Activated T-cell treated with anti-CD3 and anti-CD28 coated beads, Interleukin-2, amount 50 U/mL, for 4 hours (primary cell): ENCODE measurements at regions not wholly inside any gene's neighbourhood (a gene's known extent, or its start where the extent isn't known, plus 50 kb on each side); places are given as distances from the start of the nearest gene placed in this dataset.
"Not testable (repeated sequence)": the region's sequence is repeated elsewhere in the genome, so short reads cannot be mapped to it uniquely, and the experiment has no call there.

Experiments
- ATAC-seq, 2 donors: fragments of 200-7000 bp; cut with Tn5 transposase; one replicate each; pipeline ENCODE4 v1.10.0; 2021
- DNase-seq: peaks from one replicate; pipeline ENCODE4 v3.0.0-alpha.2; 2020
- H3K27me3 Mint-ChIP-seq: one replicate; pipeline ENCODE4 v1.8.0; 2021; ENCODE audit warnings: low read depth, mixed read lengths
- H3K36me3 Mint-ChIP-seq: one replicate; pipeline ENCODE4 v1.8.0; 2022; ENCODE audit warnings: mixed read lengths; ENCODE audit not compliant: insufficient read depth
- H3K4me1 Mint-ChIP-seq: one replicate; pipeline ENCODE4 v1.8.0; 2021; ENCODE audit warnings: low read depth, mixed read lengths
- H3K4me3 Mint-ChIP-seq: one replicate; pipeline ENCODE4 v1.8.0; 2021; ENCODE audit warnings: mild to moderate bottlenecking, moderate library complexity, mixed read lengths
- H3K9me3 Mint-ChIP-seq: one replicate; pipeline ENCODE4 v1.8.0; 2021; ENCODE audit warnings: mixed read lengths

DNA sequence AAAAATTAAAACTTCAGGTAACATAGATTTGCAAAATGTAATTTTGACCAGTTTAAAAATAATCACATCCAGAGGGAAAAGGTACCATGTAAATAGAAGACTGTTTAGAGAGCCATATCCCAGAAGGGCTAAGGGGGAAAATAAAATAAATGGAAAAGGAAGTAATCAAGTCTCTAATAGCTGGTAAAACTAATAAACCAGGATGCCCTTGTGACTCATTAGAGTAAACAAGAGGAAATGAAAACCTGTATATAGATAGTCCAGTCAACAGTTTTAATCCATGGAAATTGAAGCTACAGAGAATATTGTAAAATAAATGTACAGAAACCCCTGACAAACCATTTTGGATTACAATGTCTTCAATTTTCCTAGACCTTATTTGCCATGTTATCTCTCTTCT lies 698.0 kb upstream of the RGS18 start:
- Mint-ChIP-seq H3K36me3 (no peaks in the 10 kb centered on the region), H3K4me3 (no peak overlapping the region), H3K4me1 (no peaks in the 10 kb centered on the region), H3K27me3 (no peaks in the 10 kb centered on the region), H3K9me3 (no peaks in the 10 kb centered on the region)
- no peak for ATAC-seq
- no peak for DNase-seq

DNA sequence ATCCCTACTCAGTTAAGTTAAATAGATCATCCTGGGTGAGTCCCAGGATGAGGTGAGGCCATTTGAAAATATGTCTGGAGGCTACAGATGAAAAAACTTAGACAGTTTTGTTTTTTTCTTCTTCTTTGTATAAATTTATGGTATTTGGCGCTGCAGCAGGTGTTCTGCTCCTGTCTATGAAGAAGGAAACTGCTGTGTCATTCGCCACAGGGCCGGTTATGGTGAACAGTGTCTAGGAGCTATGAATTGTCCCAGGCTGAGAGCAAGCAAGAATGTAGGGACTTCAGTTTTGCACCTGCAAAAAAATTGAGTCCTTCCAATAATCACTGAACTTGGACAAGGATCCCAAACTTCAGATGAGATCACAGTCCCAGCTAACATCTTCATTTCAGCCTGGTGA lies 674.3 kb upstream of the RGS18 start:
- no peaks in the 10 kb centered on the region for H3K36me3 Mint-ChIP-seq
- H3K4me3 Mint-ChIP-seq, result no peak overlapping the region
- ATAC-seq (no peak), DNase-seq (no peak)
- no peaks in the 10 kb centered on the region for H3K27me3 Mint-ChIP-seq
- no peaks in the 10 kb centered on the region for H3K4me1 Mint-ChIP-seq
- H3K9me3 Mint-ChIP-seq, result peaks cover 12% of the 10 kb centered on the region

DNA sequence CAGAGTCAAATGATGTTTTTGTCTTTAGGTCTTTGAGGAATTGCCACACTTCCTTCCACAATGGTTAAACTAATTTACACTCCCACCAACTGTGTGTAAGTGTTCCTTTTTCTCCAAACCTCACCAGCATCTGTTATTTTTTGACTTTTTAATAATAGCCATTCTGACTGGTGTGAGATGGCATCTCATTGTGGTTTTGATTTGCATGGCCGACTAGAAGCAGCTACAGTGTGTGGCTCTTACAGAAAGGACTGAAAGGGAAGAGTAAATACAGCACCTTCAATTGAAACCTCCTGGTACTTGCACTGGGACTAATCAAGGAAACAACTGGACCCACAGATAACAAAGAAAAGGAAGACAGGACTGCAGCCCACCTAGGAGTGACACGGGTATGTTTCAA lies 668.0 kb upstream of the RGS18 start:
- ATAC-seq (no peak), DNase-seq (no peak)
- no peaks in the 10 kb centered on the region for H3K36me3 Mint-ChIP-seq
- no peaks in the 10 kb centered on the region for H3K27me3 Mint-ChIP-seq
- no peaks in the 10 kb centered on the region for H3K4me1 Mint-ChIP-seq
- peaks cover 15% of the 10 kb centered on the region for H3K9me3 Mint-ChIP-seq
- H3K4me3 Mint-ChIP-seq, result no peak overlapping the region

DNA sequence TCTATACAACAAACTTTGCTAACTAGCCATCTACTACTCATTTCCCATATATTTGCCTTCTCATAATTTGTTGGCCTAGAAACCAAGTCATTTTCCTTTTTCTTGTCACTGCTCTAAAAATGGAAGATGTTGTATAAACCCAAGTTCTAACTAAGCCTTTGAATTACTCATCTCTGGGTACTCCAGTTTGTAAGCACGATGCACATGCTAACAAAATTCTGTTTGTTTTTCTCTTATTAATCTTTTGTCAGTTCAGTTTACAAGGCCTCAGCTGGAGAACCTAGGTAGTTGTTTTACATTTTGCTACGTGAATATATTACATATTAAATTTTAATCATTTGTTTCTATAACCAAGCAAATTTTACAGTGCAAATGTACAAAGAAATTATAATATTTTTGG lies 663.2 kb upstream of the RGS18 start:
- Mint-ChIP-seq H3K4me1 (no peaks in the 10 kb centered on the region), H3K36me3 (no peaks in the 10 kb centered on the region), H3K4me3 (no peak overlapping the region), H3K9me3 (peaks cover 4% of the 10 kb centered on the region), H3K27me3 (no peaks in the 10 kb centered on the region)
- ATAC-seq (no peak), DNase-seq (no peak)

DNA sequence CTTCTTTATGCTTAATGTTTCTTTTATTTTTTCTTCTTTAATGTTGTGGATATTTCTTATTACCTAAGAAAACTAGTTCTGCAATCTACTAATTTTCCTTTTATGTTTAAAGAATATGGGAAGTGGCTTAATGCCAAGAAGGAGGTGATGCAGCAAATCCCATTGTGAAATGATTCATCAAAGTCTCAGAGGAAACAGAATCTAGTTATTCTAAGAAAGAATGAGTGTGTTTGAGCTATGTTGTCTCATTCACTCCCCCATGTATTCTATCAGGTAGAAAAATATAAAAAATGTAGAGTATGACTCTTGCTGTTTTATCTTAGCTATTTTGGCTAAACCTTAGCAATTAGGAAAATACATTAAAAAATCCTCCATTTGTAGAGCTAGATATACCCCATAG lies 659.9 kb upstream of the RGS18 start:
- Mint-ChIP-seq H3K4me1 (no peaks in the 10 kb centered on the region), H3K9me3 (peaks cover 3% of the 10 kb centered on the region), H3K36me3 (no peaks in the 10 kb centered on the region), H3K27me3 (no peaks in the 10 kb centered on the region), H3K4me3 (no peak overlapping the region)
- no peak for DNase-seq
- ATAC-seq, result no peak

DNA sequence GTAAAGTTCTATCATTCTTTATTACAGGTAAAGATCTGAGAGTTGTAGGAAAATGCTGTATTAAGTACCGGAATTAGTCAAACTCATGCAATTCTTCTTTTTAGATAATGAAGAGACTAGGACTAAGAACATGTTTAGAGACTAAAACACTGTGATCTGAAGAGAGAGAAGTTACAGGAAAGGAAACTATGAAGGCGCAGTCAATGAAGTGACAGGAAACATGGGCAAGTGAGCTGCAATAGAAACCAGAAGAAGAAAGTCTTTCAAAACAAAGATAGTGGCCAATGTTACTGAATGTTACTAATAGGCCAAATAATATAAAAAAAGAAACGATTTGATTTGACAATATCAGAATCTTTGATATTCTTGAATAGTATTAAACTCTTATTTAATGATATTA lies 659.4 kb upstream of the RGS18 start:
- DNase-seq (no peak), ATAC-seq (no peak)
- Mint-ChIP-seq H3K9me3 (peaks cover 3% of the 10 kb centered on the region), H3K4me3 (no peak overlapping the region), H3K4me1 (no peaks in the 10 kb centered on the region), H3K36me3 (no peaks in the 10 kb centered on the region), H3K27me3 (no peaks in the 10 kb centered on the region)

DNA sequence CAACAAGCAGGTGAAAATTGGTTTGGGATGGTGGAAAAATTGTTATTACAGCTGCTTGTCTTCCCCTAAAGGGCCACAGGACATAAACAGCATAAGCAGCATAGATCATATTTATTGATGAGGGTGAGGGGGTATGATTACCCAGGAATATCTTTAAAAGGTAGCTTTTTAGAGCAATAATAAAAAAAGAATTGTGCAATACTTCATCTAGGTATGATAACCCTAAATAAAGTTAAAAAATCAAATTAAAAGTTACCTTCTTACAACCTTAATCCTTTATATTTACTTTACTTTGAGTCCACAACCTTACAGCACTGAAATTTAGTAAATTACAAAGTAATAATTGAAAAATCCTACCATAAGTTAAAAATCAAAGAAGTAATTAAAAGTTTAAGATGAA lies 653.3 kb upstream of the RGS18 start:
- ATAC-seq (no peak), DNase-seq (no peak)
- Mint-ChIP-seq H3K9me3 (peaks cover 11% of the 10 kb centered on the region), H3K4me3 (no peak overlapping the region), H3K4me1 (no peaks in the 10 kb centered on the region), H3K27me3 (no peaks in the 10 kb centered on the region), H3K36me3 (no peaks in the 10 kb centered on the region)

DNA sequence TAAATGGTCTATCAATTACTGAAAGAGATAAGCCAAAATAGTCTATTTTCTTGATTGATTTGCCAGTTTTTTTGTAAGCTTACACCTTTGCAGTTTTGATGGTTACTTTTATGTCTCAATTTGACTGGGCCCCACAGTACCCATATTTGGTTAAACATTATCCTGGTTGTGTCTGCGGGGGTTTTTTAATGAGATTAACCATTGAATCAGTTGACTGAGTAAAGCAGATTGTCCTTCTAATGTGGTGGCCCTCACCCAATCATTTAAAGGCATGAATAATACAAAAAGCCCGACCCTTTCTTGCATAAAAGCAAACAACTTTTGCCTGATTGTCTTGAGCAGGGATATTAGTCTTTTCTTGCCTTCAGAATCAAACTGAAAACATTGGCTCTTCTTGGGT lies 650.0 kb upstream of the RGS18 start:
- DNase-seq (no peak), ATAC-seq (no peak)
- H3K36me3 Mint-ChIP-seq, result no peaks in the 10 kb centered on the region
- H3K27me3 Mint-ChIP-seq, result no peaks in the 10 kb centered on the region
- no peak overlapping the region for H3K4me3 Mint-ChIP-seq
- peaks cover 18% of the 10 kb centered on the region for H3K9me3 Mint-ChIP-seq
- H3K4me1 Mint-ChIP-seq, result no peaks in the 10 kb centered on the region

DNA sequence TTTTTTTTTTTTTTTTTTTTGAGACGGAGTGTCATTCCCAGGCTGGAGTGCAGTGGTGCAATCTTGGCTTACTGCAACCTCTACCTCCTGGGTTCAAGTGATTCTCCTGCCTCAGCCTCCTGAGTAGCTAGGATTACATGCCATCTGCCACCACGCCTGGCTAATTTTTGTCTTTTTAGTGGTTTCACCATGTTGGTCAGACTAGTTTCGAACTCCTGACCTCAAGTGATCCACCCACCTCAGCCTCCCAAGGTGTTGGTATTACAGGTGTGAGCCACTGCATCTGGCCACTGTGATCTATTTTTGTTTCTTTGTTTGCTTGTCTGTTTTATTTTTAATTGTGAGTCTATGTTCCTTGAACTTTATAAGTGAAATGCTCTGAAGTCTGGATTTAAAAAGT lies 646.8 kb upstream of the RGS18 start:
- not testable (repeated sequence) for H3K36me3 Mint-ChIP-seq, H3K4me1 Mint-ChIP-seq, H3K27me3 Mint-ChIP-seq, H3K4me3 Mint-ChIP-seq, ATAC-seq, DNase-seq
- H3K9me3 Mint-ChIP-seq, result peaks cover 13% of the 10 kb centered on the region

DNA sequence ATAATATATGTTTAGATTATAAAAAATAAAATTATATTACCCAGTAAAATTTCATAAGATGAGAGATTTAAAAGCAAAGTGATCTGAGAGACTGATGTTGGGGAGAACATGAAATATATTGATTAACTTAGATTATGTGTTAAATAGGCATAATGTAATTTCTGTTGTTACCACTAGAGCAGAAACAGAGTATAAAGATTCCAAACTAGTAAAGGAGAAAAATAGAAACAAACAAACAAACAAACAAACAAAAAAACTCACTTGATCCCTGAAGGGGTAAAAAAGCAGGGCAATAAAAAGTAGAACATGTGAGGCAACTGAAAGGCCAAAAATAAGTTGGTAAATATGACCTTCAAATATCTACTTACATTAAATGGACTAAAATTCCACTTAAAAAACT lies 640.4 kb upstream of the RGS18 start:
- H3K4me1 Mint-ChIP-seq, result no peaks in the 10 kb centered on the region
- H3K4me3 Mint-ChIP-seq, result no peak overlapping the region
- ATAC-seq (no peak), DNase-seq (no peak)
- peaks cover 11% of the 10 kb centered on the region for H3K9me3 Mint-ChIP-seq
- H3K36me3 Mint-ChIP-seq, result no peaks in the 10 kb centered on the region
- H3K27me3 Mint-ChIP-seq, result no peaks in the 10 kb centered on the region

DNA sequence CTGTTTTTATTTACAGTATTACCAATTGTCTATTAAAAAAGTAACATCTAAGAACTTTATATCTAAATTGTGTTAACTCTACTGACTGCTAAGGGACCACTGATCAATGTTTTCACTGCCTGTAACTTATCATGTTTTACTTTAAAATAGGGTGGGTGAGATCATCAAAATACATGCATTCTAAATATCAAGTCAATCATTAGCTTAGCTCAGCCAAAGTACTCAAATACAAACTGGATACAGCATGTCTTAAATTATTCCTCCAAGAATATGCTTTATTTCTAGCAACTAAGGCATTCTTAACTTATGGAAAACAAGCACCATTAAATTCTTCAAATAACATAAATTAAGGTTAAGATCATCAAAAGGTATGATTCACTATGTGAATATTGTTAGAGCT lies 638.7 kb upstream of the RGS18 start:
- ATAC-seq, result no peak
- Mint-ChIP-seq H3K9me3 (peaks cover 14% of the 10 kb centered on the region), H3K27me3 (no peaks in the 10 kb centered on the region)

DNA sequence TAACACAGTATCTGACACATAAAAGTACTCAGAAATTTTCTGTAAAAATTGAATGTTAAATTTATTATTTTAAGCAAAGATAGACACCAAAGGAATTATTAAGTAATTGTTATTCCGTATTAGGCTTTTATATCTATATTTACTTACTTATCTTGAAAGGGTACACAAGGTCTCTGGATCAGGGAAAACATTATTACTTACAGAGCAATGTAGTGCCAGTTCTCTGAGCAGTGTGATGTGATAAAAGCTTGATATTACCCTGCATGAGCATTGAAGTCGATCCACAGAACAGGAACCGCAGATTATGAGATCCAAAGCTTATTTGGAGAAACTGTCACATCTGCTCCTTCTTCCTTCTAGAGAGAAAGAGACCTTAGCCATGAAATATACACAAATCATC lies 637.9 kb upstream of the RGS18 start:
- no peak for DNase-seq

More for the DNA sequence above, 638.7 kb upstream of the RGS18 start:
- Mint-ChIP-seq H3K36me3 (no peaks in the 10 kb centered on the region), H3K4me1 (no peaks in the 10 kb centered on the region), H3K4me3 (no peak overlapping the region)
- no peak for DNase-seq

DNA sequence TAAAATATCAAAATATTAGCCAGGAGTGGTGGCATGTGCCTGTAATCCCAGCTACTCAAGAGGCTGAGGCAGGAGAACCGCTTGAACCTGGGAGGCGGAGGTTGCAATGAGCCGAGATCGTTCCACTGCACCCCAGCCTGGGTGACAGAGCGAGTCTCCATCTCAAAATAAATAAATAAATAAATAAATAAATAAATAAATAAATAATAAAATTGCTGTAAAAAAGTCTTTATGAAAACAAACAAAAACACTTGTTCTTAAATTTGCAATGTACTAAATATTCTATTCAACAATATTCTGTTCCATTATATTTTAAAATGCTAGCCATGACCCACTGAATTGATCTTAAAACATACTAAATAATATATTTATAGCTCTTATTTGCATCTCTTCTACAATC lies 632.3 kb upstream of the RGS18 start:
- not testable (repeated sequence) for H3K36me3 Mint-ChIP-seq, ATAC-seq, H3K4me1 Mint-ChIP-seq, DNase-seq, H3K27me3 Mint-ChIP-seq, H3K4me3 Mint-ChIP-seq
- H3K9me3 Mint-ChIP-seq, result peaks cover 19% of the 10 kb centered on the region

More for the DNA sequence above, 637.9 kb upstream of the RGS18 start:
- H3K36me3 Mint-ChIP-seq, result no peaks in the 10 kb centered on the region
- no peaks in the 10 kb centered on the region for H3K27me3 Mint-ChIP-seq
- no peak for ATAC-seq
- H3K4me3 Mint-ChIP-seq, result no peak overlapping the region
- H3K9me3 Mint-ChIP-seq, result peaks cover 17% of the 10 kb centered on the region
- no peaks in the 10 kb centered on the region for H3K4me1 Mint-ChIP-seq

DNA sequence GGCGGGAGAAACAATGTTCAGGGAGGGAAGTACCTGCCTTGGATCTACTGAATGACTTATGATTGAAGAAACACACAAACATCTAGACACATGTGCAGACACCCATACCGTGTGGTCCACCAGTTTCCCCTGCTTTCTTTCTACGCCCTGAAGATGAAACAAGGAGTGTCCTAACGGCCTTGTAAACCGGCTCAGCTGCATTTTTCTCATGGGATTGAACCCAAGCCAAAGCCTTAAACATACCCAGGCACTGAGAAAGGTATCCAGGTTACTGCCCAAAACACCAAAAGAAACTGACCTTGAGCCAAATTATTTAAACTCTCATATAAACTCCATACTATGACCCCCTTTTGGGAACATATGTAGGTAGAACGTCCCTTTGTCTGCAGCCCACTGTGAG lies 630.0 kb upstream of the RGS18 start:
- DNase-seq (no peak), ATAC-seq (no peak)
- H3K9me3 Mint-ChIP-seq, result peaks cover 11% of the 10 kb centered on the region
- H3K27me3 Mint-ChIP-seq, result no peaks in the 10 kb centered on the region
- no peaks in the 10 kb centered on the region for H3K4me1 Mint-ChIP-seq
- H3K36me3 Mint-ChIP-seq, result no peaks in the 10 kb centered on the region
- H3K4me3 Mint-ChIP-seq, result no peak overlapping the region

DNA sequence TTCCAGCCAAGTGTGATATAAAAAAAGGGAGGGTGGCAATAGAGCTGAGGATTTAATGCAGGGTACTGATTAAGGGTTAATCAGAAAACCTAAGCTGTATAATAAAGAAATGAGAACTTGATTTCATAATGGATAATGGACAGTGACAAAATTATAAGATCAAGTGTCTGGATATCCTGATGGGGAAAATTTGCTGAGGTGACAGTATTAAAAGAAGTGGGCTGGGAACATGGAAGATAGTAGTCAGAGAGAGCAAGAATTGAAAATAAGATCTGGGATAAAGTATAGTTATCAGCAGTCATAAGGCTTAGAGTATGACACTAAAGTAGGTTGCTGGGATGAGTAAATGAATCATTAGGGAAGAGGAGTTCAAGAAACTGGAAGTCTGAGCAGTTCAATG lies 627.3 kb upstream of the RGS18 start:
- ATAC-seq (no peak), DNase-seq (no peak)
- H3K36me3 Mint-ChIP-seq, result no peaks in the 10 kb centered on the region
- no peaks in the 10 kb centered on the region for H3K4me1 Mint-ChIP-seq
- no peak overlapping the region for H3K4me3 Mint-ChIP-seq
- H3K27me3 Mint-ChIP-seq, result no peaks in the 10 kb centered on the region
- H3K9me3 Mint-ChIP-seq, result peaks cover 13% of the 10 kb centered on the region

DNA sequence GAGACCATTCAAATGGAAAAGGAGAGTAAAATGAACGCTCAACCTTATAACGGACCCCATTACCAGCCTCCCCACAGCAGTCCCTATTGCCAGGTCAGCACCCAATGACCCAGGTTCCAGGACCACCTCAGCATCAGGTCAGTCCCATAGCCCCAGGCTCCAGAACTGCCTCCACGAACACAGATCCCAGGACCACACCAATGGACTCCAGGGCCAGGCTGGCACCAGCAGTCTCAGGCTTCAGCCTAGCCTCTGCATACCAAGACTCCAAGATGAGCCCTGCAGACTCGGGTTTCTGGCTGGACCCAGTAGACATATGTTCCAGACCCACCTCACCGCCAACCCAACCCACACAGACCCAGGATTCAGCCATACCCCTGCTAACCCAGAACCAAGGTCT lies 625.0 kb upstream of the RGS18 start:
- H3K4me3 Mint-ChIP-seq, result no peak overlapping the region
- H3K9me3 Mint-ChIP-seq, result peaks cover 19% of the 10 kb centered on the region
- ATAC-seq (no peak), DNase-seq (no peak)
- no peaks in the 10 kb centered on the region for H3K36me3 Mint-ChIP-seq
- H3K27me3 Mint-ChIP-seq, result no peaks in the 10 kb centered on the region
- H3K4me1 Mint-ChIP-seq, result no peaks in the 10 kb centered on the region
